ENCODE measurements at regions not wholly inside any gene's neighbourhood (a gene's known extent, or its start where the extent isn't known, plus 50 kb on each side); places are given as distances from the start of the nearest gene placed in this dataset.

- TF ChIP-seq CTCF (conservative IDR thresholded peaks at IDR 0.05 in 1 of 2, IDR thresholded peaks at IDR 0.05 in 1 of 2; ENCODE audit: extremely low read depth in 1 of 2, insufficient read depth in 1 of 2, low read depth in 1 of 2, low read length in 2 of 2): no peak
- TF ChIP-seq EZH2 (IDR thresholded peaks at IDR 0.05; ENCODE audit: borderline replicate concordance, low read length): no peak
These were observed 174.2 kb upstream of the PABPC4L start for GRCh38 chr4:134375775-134376174.

Measured in mammary epithelial cell (primary cell).